Activated CD8-positive, alpha-beta T cell treated with anti-CD3 and anti-CD28 coated beads for 36 hours (primary cell): ENCODE measurements at regions not wholly inside any gene's neighbourhood (a gene's known extent, or its start where the extent isn't known, plus 50 kb on each side); places are given as distances from the start of the nearest gene placed in this dataset.

Experiments used
- ATAC-seq: fragments of 200-7000 bp; cut with Tn5 transposase; one replicate; pipeline ENCODE4 v1.10.0; 2021; ENCODE audit warnings: mild to moderate bottlenecking, moderate library complexity
- CTCF ChIA-PET: fragments of 350-600 bp; sonication (Branson Sonifier 250); formaldehyde crosslinking; loops from one replicate; lab custom pipeline; 2021; ENCODE audit warnings: antibody characterized with exemption; lab: Charles Lee
- POLR2A ChIA-PET: fragments of 350-600 bp; sonication (Branson Sonifier 250); formaldehyde crosslinking; loops from one replicate; lab custom pipeline; 2021; ENCODE audit warnings: antibody characterized with exemption; lab: Charles Lee
- DNase-seq: peaks from one replicate; pipeline ENCODE4 v3.0.0-alpha.2; 2020
- H3K27ac Mint-ChIP-seq: one replicate; pipeline ENCODE4 v1.8.0; 2021; ENCODE audit warnings: mild to moderate bottlenecking, mixed read lengths
- H3K27me3 Mint-ChIP-seq: one replicate; pipeline ENCODE4 v1.8.0; 2021; ENCODE audit warnings: mixed read lengths
- H3K36me3 Mint-ChIP-seq: one replicate; pipeline ENCODE4 v1.8.0; 2021; ENCODE audit warnings: low read depth, mixed read lengths
- H3K4me1 Mint-ChIP-seq: one replicate; pipeline ENCODE4 v1.8.0; 2021; ENCODE audit warnings: low read depth, mixed read lengths
- H3K4me3 Mint-ChIP-seq: one replicate; pipeline ENCODE4 v1.8.0; 2021; ENCODE audit warnings: mild to moderate bottlenecking, moderate library complexity, mixed read lengths
- H3K9me3 Mint-ChIP-seq: one replicate; pipeline ENCODE4 v1.8.0; 2021; ENCODE audit warnings: mixed read lengths
- intact Hi-C: fragments of 100-400 bp; cut with micrococcal nuclease; formaldehyde crosslinking; loops from one replicate; pipeline ENCODE4 v1.10.0; 2022
- TF ChIP-seq, protein P1 (sequence below): fragments of 200-600 bp; IDR thresholded peaks from one replicate; pipeline ENCODE4 v1.8.0; 2022; ENCODE audit warnings: antibody characterized with exemption, mild to moderate bottlenecking

DNA sequence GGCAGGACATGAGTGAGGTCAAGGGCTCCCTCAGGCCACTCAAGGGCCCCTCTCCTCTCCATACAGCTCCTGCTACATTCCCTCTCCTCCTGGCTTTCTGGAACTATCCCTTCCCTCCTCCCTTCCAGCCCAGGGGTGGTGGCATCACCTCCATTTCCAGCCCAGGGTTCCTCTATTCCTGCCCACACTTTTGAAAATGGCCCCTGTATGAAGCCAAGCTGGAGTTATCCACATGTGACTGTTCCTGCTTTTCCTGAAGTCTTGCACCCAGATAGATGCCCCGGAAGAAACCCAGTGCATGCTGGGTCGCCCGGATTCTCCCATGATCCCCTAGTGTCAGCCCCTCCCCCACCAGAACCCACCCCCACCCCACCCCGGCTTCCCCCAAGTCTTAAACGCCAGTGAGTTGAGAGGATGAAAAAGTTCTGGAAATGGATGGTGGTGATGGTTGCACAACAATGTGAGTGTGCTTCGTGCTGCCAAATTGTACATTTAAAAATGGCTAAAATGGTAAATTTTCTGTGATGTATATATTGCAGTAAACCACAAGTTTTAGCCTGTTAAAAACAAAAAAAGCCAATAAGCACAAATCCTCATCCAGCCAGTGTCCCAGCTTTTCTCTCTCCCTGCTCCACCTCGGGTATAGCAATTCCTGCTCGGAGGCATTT lies 136.9 kb downstream of the SCARB1 start:
- intact Hi-C loops = no loop called here
- ATAC-seq = no peak
- Mint-ChIP-seq H3K27me3 (no peaks in the 10 kb centered on the region), H3K27ac (no peak overlapping the region), H3K9me3 (no peaks in the 10 kb centered on the region), H3K4me1 (no peaks in the 10 kb centered on the region), H3K4me3 (no peak overlapping the region), H3K36me3 (no peaks in the 10 kb centered on the region)
- ChIA-PET POLR2A (no interaction called here), CTCF (interaction anchor here (0.9 kb wide), 1 partner anchor 30 kb away, joined by 3 read pairs; no protein-coding TSS in a partner anchor)
- DNase-seq = no peak
- TF ChIP-seq, protein P1, sequence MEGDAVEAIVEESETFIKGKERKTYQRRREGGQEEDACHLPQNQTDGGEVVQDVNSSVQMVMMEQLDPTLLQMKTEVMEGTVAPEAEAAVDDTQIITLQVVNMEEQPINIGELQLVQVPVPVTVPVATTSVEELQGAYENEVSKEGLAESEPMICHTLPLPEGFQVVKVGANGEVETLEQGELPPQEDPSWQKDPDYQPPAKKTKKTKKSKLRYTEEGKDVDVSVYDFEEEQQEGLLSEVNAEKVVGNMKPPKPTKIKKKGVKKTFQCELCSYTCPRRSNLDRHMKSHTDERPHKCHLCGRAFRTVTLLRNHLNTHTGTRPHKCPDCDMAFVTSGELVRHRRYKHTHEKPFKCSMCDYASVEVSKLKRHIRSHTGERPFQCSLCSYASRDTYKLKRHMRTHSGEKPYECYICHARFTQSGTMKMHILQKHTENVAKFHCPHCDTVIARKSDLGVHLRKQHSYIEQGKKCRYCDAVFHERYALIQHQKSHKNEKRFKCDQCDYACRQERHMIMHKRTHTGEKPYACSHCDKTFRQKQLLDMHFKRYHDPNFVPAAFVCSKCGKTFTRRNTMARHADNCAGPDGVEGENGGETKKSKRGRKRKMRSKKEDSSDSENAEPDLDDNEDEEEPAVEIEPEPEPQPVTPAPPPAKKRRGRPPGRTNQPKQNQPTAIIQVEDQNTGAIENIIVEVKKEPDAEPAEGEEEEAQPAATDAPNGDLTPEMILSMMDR = no peak

DNA sequence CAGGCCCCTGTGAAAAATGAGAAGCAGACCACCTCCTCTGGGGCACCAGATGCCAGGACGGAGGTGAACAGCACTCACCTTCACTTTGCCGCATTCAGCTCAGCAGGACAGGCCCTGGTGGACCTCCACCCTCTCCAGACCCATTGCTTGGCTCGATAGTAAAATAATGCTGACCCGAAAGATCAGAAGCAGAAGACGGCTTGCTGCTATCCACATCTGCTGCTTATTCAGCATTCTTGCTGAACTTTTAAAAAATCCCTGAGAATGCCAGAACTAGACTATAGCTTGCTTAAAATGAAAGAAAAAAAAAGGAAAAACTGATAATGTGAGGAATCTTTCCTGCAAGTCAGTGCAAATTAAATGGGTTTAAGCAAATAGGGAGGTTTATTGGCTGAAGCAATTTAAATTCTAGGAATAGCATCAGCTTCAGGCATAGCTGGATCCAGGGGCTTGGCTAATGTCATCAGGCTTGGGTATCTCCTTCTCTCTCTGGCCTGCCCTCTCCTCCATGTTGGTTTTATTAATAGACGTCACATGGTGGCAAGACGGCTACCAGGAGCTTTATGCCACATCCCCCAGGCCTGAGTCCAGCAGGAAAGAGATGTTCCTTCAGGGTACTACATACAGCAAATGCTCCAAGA lies 137.9 kb downstream of the SCARB1 start:
- ChIA-PET CTCF (interaction anchor here (0.6 to 0.9 kb wide), 2 partner anchors 31 to 33 kb away, joined by 3 read pairs; no protein-coding TSS in a partner anchor), POLR2A (no interaction called here)
- TF ChIP-seq, protein P1 = no peak
- no peak overlapping the region for H3K27ac Mint-ChIP-seq
- no peaks in the 10 kb centered on the region for H3K27me3 Mint-ChIP-seq
- no peaks in the 10 kb centered on the region for H3K36me3 Mint-ChIP-seq
- H3K9me3 Mint-ChIP-seq = no peaks in the 10 kb centered on the region
- H3K4me3 Mint-ChIP-seq = no peak overlapping the region
- intact Hi-C loops = no loop called here
- H3K4me1 Mint-ChIP-seq = no peaks in the 10 kb centered on the region
- ATAC-seq = no peak
- DNase-seq = no peak

DNA sequence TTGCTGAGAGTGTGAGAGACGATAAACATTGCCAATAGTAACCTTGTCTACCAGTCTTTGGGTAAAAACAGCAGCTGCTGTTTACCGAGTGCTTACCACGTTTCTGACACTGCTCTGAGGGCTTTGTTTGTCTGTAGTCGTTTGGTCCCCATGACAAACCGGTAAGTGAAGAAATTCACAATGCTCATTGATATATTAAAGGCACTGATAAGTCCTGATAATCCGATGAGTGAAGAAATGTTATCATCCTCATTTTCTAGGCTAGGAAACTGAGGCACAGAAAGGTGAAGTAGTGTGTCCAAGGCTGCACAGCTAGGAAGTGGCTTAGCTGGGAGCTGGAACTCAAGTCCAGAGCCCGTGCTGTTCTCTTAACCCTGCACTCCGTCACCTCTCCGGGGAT lies 138.6 kb downstream of the SCARB1 start:
- ChIA-PET CTCF (interaction anchor here (0.6 kb wide), 1 partner anchor 32 kb away, joined by 3 read pairs; no protein-coding TSS in a partner anchor), POLR2A (no interaction called here)
- no peaks in the 10 kb centered on the region for H3K27me3 Mint-ChIP-seq
- H3K4me3 Mint-ChIP-seq = no peak overlapping the region
- H3K36me3 Mint-ChIP-seq = no peaks in the 10 kb centered on the region
- TF ChIP-seq, protein P1 = no peak
- intact Hi-C loops = no loop called here
- no peaks in the 10 kb centered on the region for H3K4me1 Mint-ChIP-seq
- H3K27ac Mint-ChIP-seq = no peak overlapping the region
- no peaks in the 10 kb centered on the region for H3K9me3 Mint-ChIP-seq
- DNase-seq = no peak
- no peak for ATAC-seq

DNA sequence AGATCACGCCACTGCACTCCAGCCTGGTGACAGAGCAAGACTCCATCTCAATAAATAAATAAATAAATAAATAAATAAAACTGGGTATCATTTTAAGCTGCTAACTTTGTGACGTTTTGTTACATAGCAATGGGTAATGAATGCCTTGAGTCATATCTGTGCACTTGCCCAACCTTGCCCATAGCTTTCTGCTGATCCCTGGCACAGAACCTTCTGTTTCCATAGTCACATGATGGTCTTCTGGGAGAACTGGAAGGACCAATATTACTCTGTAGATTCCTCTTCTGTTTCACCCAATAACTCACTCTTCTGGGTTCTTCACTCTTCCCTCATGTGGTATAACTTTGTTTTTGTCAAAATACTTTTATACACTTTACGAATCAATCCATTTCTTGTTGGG lies 140.8 kb downstream of the SCARB1 start:
- TF ChIP-seq, protein P1 = no peak
- H3K27me3 Mint-ChIP-seq = no peaks in the 10 kb centered on the region

DNA sequence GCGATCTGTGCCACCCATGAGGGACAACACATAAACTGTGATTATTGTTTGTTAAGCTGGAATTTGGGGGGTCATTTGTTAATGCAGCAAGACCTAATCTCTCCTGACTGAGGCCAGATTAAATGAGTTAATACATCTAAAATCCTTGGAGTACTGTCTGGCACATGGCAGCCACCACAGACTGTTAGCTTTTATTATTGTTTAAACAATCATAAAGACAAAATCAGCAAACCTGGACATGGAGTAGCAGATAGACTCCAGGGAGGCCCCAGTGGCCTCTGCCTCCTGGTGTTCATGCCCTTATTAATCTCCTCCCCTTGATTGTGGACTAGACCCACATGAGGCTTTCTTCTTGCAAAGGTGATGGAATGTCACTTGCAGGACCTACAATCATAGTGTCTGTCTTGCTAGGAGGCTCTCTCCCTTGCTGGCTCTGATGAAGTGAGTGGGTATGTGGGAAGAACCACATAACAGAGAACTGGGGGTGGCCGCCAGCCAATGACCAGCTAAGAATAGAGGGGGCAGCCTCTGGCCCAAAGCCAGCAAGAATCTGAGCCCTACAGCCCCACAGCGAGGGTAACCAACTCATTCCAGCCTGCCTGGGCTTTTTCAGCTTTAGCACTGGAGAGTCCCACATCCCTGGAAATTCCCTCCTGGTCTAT lies 142.0 kb downstream of the SCARB1 start:
- Mint-ChIP-seq H3K27me3 (no peaks in the 10 kb centered on the region), H3K9me3 (no peaks in the 10 kb centered on the region), H3K4me1 (no peaks in the 10 kb centered on the region), H3K4me3 (no peak overlapping the region), H3K36me3 (no peaks in the 10 kb centered on the region), H3K27ac (no peak overlapping the region)
- intact Hi-C loops = no loop called here
- ChIA-PET POLR2A (no interaction called here), CTCF (interaction anchor here (1.3 kb wide), 2 partner anchors 11 to 41 kb away, joined by 3 read pairs; no protein-coding TSS in a partner anchor)
- DNase-seq (no peak), ATAC-seq (no peak)
- TF ChIP-seq, protein P1 = no peak

More for the DNA sequence above, 140.8 kb downstream of the SCARB1 start:
- no peaks in the 10 kb centered on the region for H3K9me3 Mint-ChIP-seq
- intact Hi-C loops = no loop called here
- ChIA-PET POLR2A (no interaction called here), CTCF (no interaction called here)
- H3K4me1 Mint-ChIP-seq = no peaks in the 10 kb centered on the region
- DNase-seq = no peak
- no peaks in the 10 kb centered on the region for H3K36me3 Mint-ChIP-seq
- H3K27ac Mint-ChIP-seq = no peak overlapping the region
- H3K4me3 Mint-ChIP-seq = no peak overlapping the region
- ATAC-seq = no peak
